ENCODE measurements at regions not wholly inside any gene's neighbourhood (a gene's known extent, or its start where the extent isn't known, plus 50 kb on each side); places are given as distances from the start of the nearest gene placed in this dataset.

GRCh38 chr2:126784045-126784444 is 114.6 kb upstream of the TEX51 start:
- no peak for TF ChIP-seq CTCF (IDR thresholded peaks at IDR 0.05)
- TF ChIP-seq POLR2A (IDR thresholded peaks at IDR 0.05), result no peak

All from prostate gland (tissue), 2 donors.